ENCODE measurements at regions not wholly inside any gene's neighbourhood (a gene's known extent, or its start where the extent isn't known, plus 50 kb on each side); places are given as distances from the start of the nearest gene placed in this dataset.

GRCh38 chr5:165201369-165201768 is 1696.0 kb downstream of the MAT2B start:
- TF ChIP-seq POLR2AphosphoS5 (IDR thresholded peaks at IDR 0.05) (no peak), CTCF (IDR thresholded peaks at IDR 0.05) (no peak)

Data from transverse colon (tissue), 4 donors.